ENCODE measurements at regions not wholly inside any gene's neighbourhood (a gene's known extent, or its start where the extent isn't known, plus 50 kb on each side); places are given as distances from the start of the nearest gene placed in this dataset.

- H3K27me3 ChIP-seq (ENCODE audit: low read length) = no peaks in the 10 kb centered on the region
- no peaks in the 10 kb centered on the region for H4K20me1 ChIP-seq (ENCODE audit: low read depth, low read length)
- TF ChIP-seq CTCF (IDR thresholded peaks at IDR 0.05; ENCODE audit: insufficient read depth, low read length, poor library complexity, severe bottlenecking) (no peak), EZH2phosphoT487 (conservative IDR thresholded peaks at IDR 0.05; ENCODE audit: low read length) (no peak)
- no peak overlapping the region for H3K4me2 ChIP-seq (ENCODE audit: low read depth, low read length, poor library complexity, severe bottlenecking)
- no peak overlapping the region for H2AFZ ChIP-seq (ENCODE audit: low read depth, low read length, severe bottlenecking)
- H3K9ac ChIP-seq (ENCODE audit: low read length) = no peak overlapping the region
- no peak overlapping the region for H3K27ac ChIP-seq (ENCODE audit: low read depth, low read length)
- no peaks in the 10 kb centered on the region for H3K36me3 ChIP-seq (ENCODE audit: low read length)
- H3F3A ChIP-seq (ENCODE audit: insufficient read depth) = no peaks in the 10 kb centered on the region
- H3K4me3 ChIP-seq (ENCODE audit: insufficient read depth, low read length, poor library complexity, severe bottlenecking) = no peak overlapping the region
- H3K9me2 ChIP-seq (replicated peaks; ENCODE audit: insufficient read depth, low read length) = no peaks in the 10 kb centered on the region
- H3K9me3 ChIP-seq (ENCODE audit: insufficient read depth, low read length) = no peaks in the 10 kb centered on the region
- H3K79me2 ChIP-seq (ENCODE audit: insufficient read depth, low read length) = no peaks in the 10 kb centered on the region
Measured at GRCh38 chr3:124602980-124603627, 127.1 kb upstream of the UMPS start.

GRCh38 chr3:124605781-124606579, 124.3 kb upstream of the UMPS start:
- Histone ChIP-seq H3K36me3 (ENCODE audit: low read length) (no peaks in the 10 kb centered on the region), H3K9me2 (replicated peaks; ENCODE audit: insufficient read depth, low read length) (no peaks in the 10 kb centered on the region), H2AFZ (ENCODE audit: low read depth, low read length, severe bottlenecking) (no peak overlapping the region), H3K4me3 (ENCODE audit: insufficient read depth, low read length, poor library complexity, severe bottlenecking) (no peak overlapping the region), H3F3A (ENCODE audit: insufficient read depth) (no peaks in the 10 kb centered on the region), H3K27me3 (ENCODE audit: low read length) (no peaks in the 10 kb centered on the region), H3K4me2 (ENCODE audit: low read depth, low read length, poor library complexity, severe bottlenecking) (no peak overlapping the region), H3K79me2 (ENCODE audit: insufficient read depth, low read length) (no peaks in the 10 kb centered on the region), H3K9ac (ENCODE audit: low read length) (no peak overlapping the region), H4K20me1 (ENCODE audit: low read depth, low read length) (no peaks in the 10 kb centered on the region), H3K27ac (ENCODE audit: low read depth, low read length) (no peak overlapping the region), H3K9me3 (ENCODE audit: insufficient read depth, low read length) (no peaks in the 10 kb centered on the region)
- TF ChIP-seq EZH2phosphoT487 (conservative IDR thresholded peaks at IDR 0.05; ENCODE audit: low read length) (no peak), CTCF (IDR thresholded peaks at IDR 0.05; ENCODE audit: insufficient read depth, low read length, poor library complexity, severe bottlenecking) (no peak)

- H3K27me3 ChIP-seq (ENCODE audit: low read length) = no peaks in the 10 kb centered on the region
- H3K27ac ChIP-seq (ENCODE audit: low read depth, low read length) = no peak overlapping the region
- TF ChIP-seq EZH2phosphoT487 (conservative IDR thresholded peaks at IDR 0.05; ENCODE audit: low read length) (no peak), CTCF (IDR thresholded peaks at IDR 0.05; ENCODE audit: insufficient read depth, low read length, poor library complexity, severe bottlenecking) (no peak)
- H3K79me2 ChIP-seq (ENCODE audit: insufficient read depth, low read length) = no peaks in the 10 kb centered on the region
- H3K4me3 ChIP-seq (ENCODE audit: insufficient read depth, low read length, poor library complexity, severe bottlenecking) = no peak overlapping the region
- no peaks in the 10 kb centered on the region for H3K9me3 ChIP-seq (ENCODE audit: insufficient read depth, low read length)
- H3K36me3 ChIP-seq (ENCODE audit: low read length) = no peaks in the 10 kb centered on the region
- H2AFZ ChIP-seq (ENCODE audit: low read depth, low read length, severe bottlenecking) = no peak overlapping the region
- H3F3A ChIP-seq (ENCODE audit: insufficient read depth) = no peaks in the 10 kb centered on the region
- H3K9ac ChIP-seq (ENCODE audit: low read length) = no peak overlapping the region
- no peaks in the 10 kb centered on the region for H4K20me1 ChIP-seq (ENCODE audit: low read depth, low read length)
- no peaks in the 10 kb centered on the region for H3K9me2 ChIP-seq (replicated peaks; ENCODE audit: insufficient read depth, low read length)
- no peak overlapping the region for H3K4me2 ChIP-seq (ENCODE audit: low read depth, low read length, poor library complexity, severe bottlenecking)
Measured at GRCh38 chr3:124607163-124607562, 123.1 kb upstream of the UMPS start.

Data from SU-DHL-6 (cell line).